A673 (cell line): ENCODE measurements at regions not wholly inside any gene's neighbourhood (a gene's known extent, or its start where the extent isn't known, plus 50 kb on each side); places are given as distances from the start of the nearest gene placed in this dataset.

Source experiments
- BruUV-seq: library from RNA; stranded (reverse); fragments of 400-500 nt; replicated peaks from 2 replicates; lab custom pipeline; 2021; lab: Mats Ljungman, UMichigan
- CTCF ChIA-PET: fragments of 300-600 bp; sonication (Branson Sonifier 250); formaldehyde crosslinking; loops from one replicate; lab custom pipeline; 2022; ENCODE audit warnings: antibody characterized with exemption; lab: Charles Lee
- POLR2A ChIA-PET: fragments of 300-600 bp; sonication (Branson Sonifier 250); formaldehyde crosslinking; loops from one replicate; lab custom pipeline; 2022; ENCODE audit warnings: antibody characterized with exemption; ENCODE audit not compliant: low non-redundant PET; lab: Charles Lee
- DNase-seq: peaks from one replicate; pipeline ENCODE4 v3.0.0-alpha.2; 2015; ENCODE audit warnings: low spot score
- H3K27ac ChIP-seq: fragments of 200-600 bp; sonication (generic); 2 replicates; pipeline ENCODE4 v1.5.1; 2016; ENCODE audit warnings: mixed run types, low read depth, mild to moderate bottlenecking, mixed read lengths, antibody characterized with exemption, low read length; ENCODE audit not compliant: poor library complexity, severe bottlenecking
- H3K27me3 ChIP-seq: fragments of 200-600 bp; sonication (generic); replicated peaks from 2 replicates; pipeline ENCODE4 v1.6.1; 2017; ENCODE audit warnings: mixed run types, low read depth, mild to moderate bottlenecking, mixed read lengths, antibody characterized with exemption, low read length; ENCODE audit not compliant: insufficient read depth, poor library complexity
- H3K36me3 ChIP-seq: fragments of 200-600 bp; sonication (generic); 2 replicates; pipeline ENCODE4 v1.6.1; 2016; ENCODE audit warnings: mixed run types, mild to moderate bottlenecking, mixed read lengths, antibody characterized with exemption, low read length; ENCODE audit not compliant: insufficient read depth, poor library complexity, severe bottlenecking
- H3K4me1 ChIP-seq: fragments of 200-600 bp; sonication (generic); 2 replicates; pipeline ENCODE4 v1.6.1; 2017; ENCODE audit warnings: mixed run types, mild to moderate bottlenecking, mixed read lengths, antibody characterized with exemption, low read length; ENCODE audit not compliant: insufficient read depth, poor library complexity, severe bottlenecking
- H3K4me3 ChIP-seq: fragments of 200-600 bp; sonication (generic); 2 replicates; pipeline ENCODE4 v1.5.1; 2016; ENCODE audit warnings: low read depth, mixed run types, mild to moderate bottlenecking, mixed read lengths, low read length; ENCODE audit not compliant: poor library complexity, severe bottlenecking
- H3K9me3 ChIP-seq: fragments of 200-600 bp; sonication (generic); 2 replicates; pipeline ENCODE4 v1.6.1; 2016; ENCODE audit warnings: mixed run types, low read depth, mild to moderate bottlenecking, mixed read lengths, antibody characterized with exemption, low read length; ENCODE audit not compliant: poor library complexity, severe bottlenecking
- CTCF ChIP-seq: fragments of 300-800, 200-600 bp; sonication (generic); conservative IDR thresholded peaks from 2 replicates; pipeline ENCODE4 v1.5.1; 2017; ENCODE audit warnings: low read depth, mild to moderate bottlenecking, antibody characterized with exemption, low read length, moderate library complexity, mixed read lengths
- EZH2 ChIP-seq: fragments of 200-600 bp; sonication (generic); IDR thresholded peaks from 2 replicates; pipeline ENCODE4 v1.6.1; 2017; ENCODE audit warnings: borderline replicate concordance, low read depth, mild to moderate bottlenecking, mixed read lengths, antibody characterized with exemption, low read length; ENCODE audit not compliant: poor library complexity, severe bottlenecking
- intact Hi-C: fragments of 100-400 bp; cut with micrococcal nuclease; formaldehyde crosslinking; loops from one replicate; pipeline ENCODE4 v1.10.0; 2022; ENCODE audit not compliant: unreplicated experiment

GRCh38 chr12:127342861-127343260 lies 924.1 kb upstream of the TMEM132C start:
- Histone ChIP-seq H3K4me1 (no peaks in the 10 kb centered on the region), H3K36me3 (no peaks in the 10 kb centered on the region), H3K27ac (no peak overlapping the region), H3K9me3 (no peaks in the 10 kb centered on the region), H3K4me3 (no peak overlapping the region), H3K27me3 (no peaks in the 10 kb centered on the region)
- ChIA-PET CTCF (no interaction called here), POLR2A (no interaction called here)
- TF ChIP-seq CTCF (no peak), EZH2 (no peak)
- intact Hi-C loops = no loop called here
- peak; percentile 9 for DNase-seq
- no TSS peak for BruUV-seq

DNA sequence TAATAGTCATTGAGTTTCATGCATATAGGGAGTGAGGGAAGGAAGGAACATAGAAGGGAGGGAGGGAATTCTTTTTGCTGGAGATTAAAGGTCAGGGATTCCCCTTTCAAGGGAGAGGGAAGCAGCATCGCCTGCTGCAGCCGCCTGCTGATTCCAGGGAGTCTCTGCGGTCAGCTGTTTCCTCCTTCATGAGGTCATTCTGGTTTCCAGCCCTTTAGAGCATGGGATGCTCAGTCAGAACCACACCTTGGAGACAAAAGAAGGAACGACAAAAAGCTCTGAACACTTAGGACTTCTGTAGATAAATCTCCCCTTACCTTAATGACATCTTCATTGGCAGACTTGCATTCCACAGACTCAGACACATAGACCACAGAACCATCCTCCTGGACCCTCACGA lies 923.0 kb upstream of the TMEM132C start:
- no peak overlapping the region for H3K4me3 ChIP-seq
- intact Hi-C loops = no loop called here
- no peaks in the 10 kb centered on the region for H3K4me1 ChIP-seq
- no peaks in the 10 kb centered on the region for H3K36me3 ChIP-seq
- H3K27ac ChIP-seq = no peak overlapping the region
- no peak for TF ChIP-seq EZH2
- no peak for TF ChIP-seq CTCF
- no peak for DNase-seq
- ChIA-PET POLR2A (no interaction called here), CTCF (no interaction called here)
- no peaks in the 10 kb centered on the region for H3K27me3 ChIP-seq
- no TSS peak for BruUV-seq
- no peaks in the 10 kb centered on the region for H3K9me3 ChIP-seq

DNA sequence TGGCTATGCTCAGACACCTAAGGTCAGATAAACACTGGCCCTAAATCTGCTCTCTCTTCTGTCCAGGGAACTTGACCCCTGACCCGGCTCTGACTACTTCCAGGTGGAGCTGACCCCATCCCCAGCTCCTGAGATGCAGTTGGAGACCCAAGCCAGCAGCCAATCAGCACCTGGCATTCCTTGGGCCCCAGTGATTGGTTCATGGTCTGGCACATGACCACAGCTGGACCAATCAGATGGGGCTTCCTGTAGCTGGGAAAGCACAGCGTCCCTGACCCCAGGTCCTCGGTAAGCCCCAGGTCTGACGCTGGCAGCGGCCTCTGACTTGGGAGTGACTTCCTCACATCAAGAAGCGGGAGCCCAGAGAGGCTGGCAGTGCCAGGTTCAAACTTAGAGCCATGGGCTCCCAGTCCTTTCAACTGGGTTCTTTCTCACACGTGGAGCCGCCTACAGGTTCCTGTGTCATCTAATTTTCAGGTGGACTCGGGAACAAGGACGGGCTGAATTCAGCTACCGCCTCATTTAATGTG lies 915.4 kb upstream of the TMEM132C start:
- Histone ChIP-seq H3K4me1 (no peaks in the 10 kb centered on the region), H3K27me3 (no peaks in the 10 kb centered on the region), H3K9me3 (peaks cover 5% of the 10 kb centered on the region), H3K36me3 (no peaks in the 10 kb centered on the region), H3K4me3 (no peak overlapping the region), H3K27ac (no peak overlapping the region)
- DNase-seq = no peak
- ChIA-PET POLR2A (no interaction called here), CTCF (no interaction called here)
- BruUV-seq = no TSS peak
- intact Hi-C loops = no loop called here
- no peak for TF ChIP-seq EZH2
- TF ChIP-seq CTCF = no peak
